ENCODE measurements at regions not wholly inside any gene's neighbourhood (a gene's known extent, or its start where the extent isn't known, plus 50 kb on each side); places are given as distances from the start of the nearest gene placed in this dataset.

- TF ChIP-seq MAZ (IDR thresholded peaks at IDR 0.05; ENCODE audit: borderline replicate concordance, low read depth, low read length) (no peak), HOXA7 (CRISPR knock-in tag; IDR thresholded peaks at IDR 0.05) (no peak), CTCF (IDR thresholded peaks at IDR 0.05) (no peak), KDM1A (IDR thresholded peaks at IDR 0.05; ENCODE audit: low read depth) (no peak)
These were observed 72.4 kb downstream of the RTL6 start for GRCh38 chr22:44425694-44426045.
